Left ventricle myocardium inferior (tissue), 1 donor: ENCODE measurements at regions not wholly inside any gene's neighbourhood (a gene's known extent, or its start where the extent isn't known, plus 50 kb on each side); places are given as distances from the start of the nearest gene placed in this dataset.
"Not testable (repeated sequence)": the region's sequence is repeated elsewhere in the genome, so short reads cannot be mapped to it uniquely, and the experiment has no call there.

Source experiments
- DNase-seq: peaks from one replicate; pipeline ENCODE4 v3.0.0-alpha.2; 2020
- H3K27ac ChIP-seq: fragments of 200-600 bp; replicated peaks from 2 replicates; pipeline ENCODE4 v1.8.0; 2021
- H3K27me3 ChIP-seq: fragments of 200-600 bp; 2 replicates; pipeline ENCODE4 v1.8.0; 2021; ENCODE audit warnings: low read depth
- H3K36me3 ChIP-seq: fragments of 200-600 bp; 2 replicates; pipeline ENCODE4 v1.8.0; 2021
- H3K4me1 ChIP-seq: fragments of 200-600 bp; 2 replicates; pipeline ENCODE4 v1.8.0; 2021
- H3K4me3 ChIP-seq: fragments of 200-600 bp; 2 replicates; pipeline ENCODE4 v1.8.0; 2021; ENCODE audit warnings: mild to moderate bottlenecking, moderate library complexity
- H3K9me3 ChIP-seq: fragments of 200-600 bp; replicated peaks from 2 replicates; pipeline ENCODE4 v1.8.0; 2021
- intact Hi-C: fragments of 100-400 bp; cut with micrococcal nuclease; formaldehyde crosslinking; loops from one replicate; pipeline ENCODE4 v1.11.0; 2022
- TF ChIP-seq, protein P1 (sequence below): fragments of 200-600 bp; IDR thresholded peaks from 2 replicates; pipeline ENCODE4 v1.8.0; 2021; ENCODE audit warnings: antibody characterized with exemption, mild to moderate bottlenecking, borderline replicate concordance
- donor health status: DM: no; HTN: yes; CAD: no; lungs with severe emphysema.

- H3K4me3 ChIP-seq: no peak overlapping the region
- TF ChIP-seq, protein P1, sequence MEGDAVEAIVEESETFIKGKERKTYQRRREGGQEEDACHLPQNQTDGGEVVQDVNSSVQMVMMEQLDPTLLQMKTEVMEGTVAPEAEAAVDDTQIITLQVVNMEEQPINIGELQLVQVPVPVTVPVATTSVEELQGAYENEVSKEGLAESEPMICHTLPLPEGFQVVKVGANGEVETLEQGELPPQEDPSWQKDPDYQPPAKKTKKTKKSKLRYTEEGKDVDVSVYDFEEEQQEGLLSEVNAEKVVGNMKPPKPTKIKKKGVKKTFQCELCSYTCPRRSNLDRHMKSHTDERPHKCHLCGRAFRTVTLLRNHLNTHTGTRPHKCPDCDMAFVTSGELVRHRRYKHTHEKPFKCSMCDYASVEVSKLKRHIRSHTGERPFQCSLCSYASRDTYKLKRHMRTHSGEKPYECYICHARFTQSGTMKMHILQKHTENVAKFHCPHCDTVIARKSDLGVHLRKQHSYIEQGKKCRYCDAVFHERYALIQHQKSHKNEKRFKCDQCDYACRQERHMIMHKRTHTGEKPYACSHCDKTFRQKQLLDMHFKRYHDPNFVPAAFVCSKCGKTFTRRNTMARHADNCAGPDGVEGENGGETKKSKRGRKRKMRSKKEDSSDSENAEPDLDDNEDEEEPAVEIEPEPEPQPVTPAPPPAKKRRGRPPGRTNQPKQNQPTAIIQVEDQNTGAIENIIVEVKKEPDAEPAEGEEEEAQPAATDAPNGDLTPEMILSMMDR: no peak
- DNase-seq: no peak
- peaks cover 7% of the 10 kb centered on the region for H3K27me3 ChIP-seq
- H3K9me3 ChIP-seq: no peaks in the 10 kb centered on the region
- intact Hi-C loops: no loop called here
- H3K4me1 ChIP-seq: no peaks in the 10 kb centered on the region
- H3K36me3 ChIP-seq: no peaks in the 10 kb centered on the region
- H3K27ac ChIP-seq: no peak overlapping the region
Measured at GRCh38 chr18:14189858-14190257, 57.6 kb upstream of the ZNF519 start.

GRCh38 chr18:14188751-14189406, 56.6 kb upstream of the ZNF519 start:
- H3K9me3 ChIP-seq, intact Hi-C loops, H3K36me3 ChIP-seq: not testable (repeated sequence)

More at GRCh38 chr18:14188751-14189406, 56.6 kb upstream of the ZNF519 start:
- not testable (repeated sequence) for H3K4me3 ChIP-seq, H3K27ac ChIP-seq, DNase-seq, H3K4me1 ChIP-seq, H3K27me3 ChIP-seq
